Panc1 (cell line): ENCODE measurements at regions not wholly inside any gene's neighbourhood (a gene's known extent, or its start where the extent isn't known, plus 50 kb on each side); places are given as distances from the start of the nearest gene placed in this dataset.

Experiments used
- POLR2AphosphoS5 ChIP-seq: IDR thresholded peaks from 2 replicates; pipeline ENCODE4 v1.6.1; 2012; ENCODE audit warnings: mild to moderate bottlenecking, low read depth, low read length, moderate library complexity
- TF ChIP-seq, protein P1 (sequence below): fragments of 450-650 bp; IDR thresholded peaks from 2 replicates; pipeline ENCODE4 v1.5.1; 2017; ENCODE audit warnings: mild to moderate bottlenecking

DNA sequence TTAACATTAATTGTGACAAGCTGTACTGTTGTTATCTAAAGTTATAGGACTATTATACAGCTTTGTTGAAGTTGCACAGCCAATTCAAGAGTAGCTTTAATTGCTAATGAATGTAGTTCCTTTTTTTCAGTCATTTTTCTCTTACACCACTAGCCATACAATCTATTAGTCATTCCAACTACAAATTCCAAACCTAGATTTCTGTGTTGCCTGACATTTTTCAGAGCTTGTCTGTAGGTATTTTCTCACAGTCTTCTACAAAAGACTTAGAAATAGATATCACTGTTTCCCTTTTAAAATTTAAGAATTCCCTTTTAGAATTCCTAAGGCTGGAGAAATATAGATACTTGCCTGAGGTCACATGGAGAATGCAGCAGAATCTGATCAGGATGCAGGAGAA, 307.0 kb upstream of the HS3ST1 start:
- TF ChIP-seq POLR2AphosphoS5, result no peak
- TF ChIP-seq, protein P1, sequence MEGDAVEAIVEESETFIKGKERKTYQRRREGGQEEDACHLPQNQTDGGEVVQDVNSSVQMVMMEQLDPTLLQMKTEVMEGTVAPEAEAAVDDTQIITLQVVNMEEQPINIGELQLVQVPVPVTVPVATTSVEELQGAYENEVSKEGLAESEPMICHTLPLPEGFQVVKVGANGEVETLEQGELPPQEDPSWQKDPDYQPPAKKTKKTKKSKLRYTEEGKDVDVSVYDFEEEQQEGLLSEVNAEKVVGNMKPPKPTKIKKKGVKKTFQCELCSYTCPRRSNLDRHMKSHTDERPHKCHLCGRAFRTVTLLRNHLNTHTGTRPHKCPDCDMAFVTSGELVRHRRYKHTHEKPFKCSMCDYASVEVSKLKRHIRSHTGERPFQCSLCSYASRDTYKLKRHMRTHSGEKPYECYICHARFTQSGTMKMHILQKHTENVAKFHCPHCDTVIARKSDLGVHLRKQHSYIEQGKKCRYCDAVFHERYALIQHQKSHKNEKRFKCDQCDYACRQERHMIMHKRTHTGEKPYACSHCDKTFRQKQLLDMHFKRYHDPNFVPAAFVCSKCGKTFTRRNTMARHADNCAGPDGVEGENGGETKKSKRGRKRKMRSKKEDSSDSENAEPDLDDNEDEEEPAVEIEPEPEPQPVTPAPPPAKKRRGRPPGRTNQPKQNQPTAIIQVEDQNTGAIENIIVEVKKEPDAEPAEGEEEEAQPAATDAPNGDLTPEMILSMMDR, result no peak
